Panc1 (cell line): ENCODE measurements at regions not wholly inside any gene's neighbourhood (a gene's known extent, or its start where the extent isn't known, plus 50 kb on each side); places are given as distances from the start of the nearest gene placed in this dataset.

Experiments used
- CTCF ChIP-seq: fragments of 450-650 bp; IDR thresholded peaks from 2 replicates; pipeline ENCODE4 v1.5.1; 2017; ENCODE audit warnings: mild to moderate bottlenecking
- POLR2AphosphoS5 ChIP-seq: IDR thresholded peaks from 2 replicates; pipeline ENCODE4 v1.6.1; 2012; ENCODE audit warnings: mild to moderate bottlenecking, low read depth, low read length, moderate library complexity
- SIN3A ChIP-seq: IDR thresholded peaks from 2 replicates; pipeline ENCODE4 v1.6.1; 2012; ENCODE audit warnings: low read depth, mild to moderate bottlenecking, low read length, moderate library complexity, borderline replicate concordance; ENCODE audit not compliant: insufficient read depth
- TCF7L2 ChIP-seq: IDR thresholded peaks from 2 replicates; pipeline ENCODE4 v1.6.1; 2011; ENCODE audit warnings: mild to moderate bottlenecking, low read depth, low read length, inconsistent platforms

GRCh38 chr6:6907286-6907685 lies 200.5 kb upstream of the RREB1 start:
- TF ChIP-seq CTCF (no peak), POLR2AphosphoS5 (no peak), TCF7L2 (no peak), SIN3A (no peak)
